ENCODE measurements at regions not wholly inside any gene's neighbourhood (a gene's known extent, or its start where the extent isn't known, plus 50 kb on each side); places are given as distances from the start of the nearest gene placed in this dataset.

- peaks cover 20% of the 10 kb centered on the region for H3K4me1 ChIP-seq (ENCODE audit: control insufficient read depth, extremely low read depth, insufficient read depth, low read length)
- DNase-seq (ENCODE audit: low read depth in 2 of 2): peak; percentile 14 to 28
- no peaks in the 10 kb centered on the region for H4K20me1 ChIP-seq (ENCODE audit: control insufficient read depth, extremely low read depth, insufficient read depth, low read length)
- TF ChIP-seq CTCF (conservative IDR thresholded peaks at IDR 0.05 in 1 of 2, IDR thresholded peaks at IDR 0.05 in 1 of 2; ENCODE audit: low read depth in 1 of 2, low read length in 2 of 2): no peak
- no peak for TF ChIP-seq EZH2 (IDR thresholded peaks at IDR 0.05; ENCODE audit: low read length, missing control alignments)
- no peak overlapping the region for H3K27ac ChIP-seq (ENCODE audit: insufficient read depth, low read length)
- H2AFZ ChIP-seq (ENCODE audit: low read length): no peak overlapping the region
- no peaks in the 10 kb centered on the region for H3K79me2 ChIP-seq (ENCODE audit: control insufficient read depth, insufficient read depth, low read length)
- no peaks in the 10 kb centered on the region for H3K36me3 ChIP-seq (ENCODE audit: control insufficient read depth, insufficient read depth, low read length)
- no peak overlapping the region for H3K9ac ChIP-seq (ENCODE audit: insufficient read depth, low read length)
- H3K4me2 ChIP-seq (ENCODE audit: extremely low read depth, insufficient read depth, low read length): peak overlapping the region; percentile 17
- no peak overlapping the region for H3K4me3 ChIP-seq (replicated peaks in 1 of 4; ENCODE audit: control extremely low read depth in 1 of 4, insufficient read depth in 1 of 4, low read depth in 3 of 4, low read length in 4 of 4)
- H3K27me3 ChIP-seq (ENCODE audit: control insufficient read depth, insufficient read depth, low read length): no peaks in the 10 kb centered on the region
- H3K9me3 ChIP-seq (ENCODE audit: control insufficient read depth, insufficient read depth, low read depth, low read length): no peaks in the 10 kb centered on the region
Observed at GRCh38 chr11:92384802-92385201, 160.2 kb downstream of the FAT3 start.

GRCh38 chr11:92386577-92386976 is 162.0 kb downstream of the FAT3 start:
- H3K4me3 ChIP-seq (replicated peaks in 1 of 4; ENCODE audit: control extremely low read depth in 1 of 4, insufficient read depth in 1 of 4, low read depth in 3 of 4, low read length in 4 of 4): no peak overlapping the region
- TF ChIP-seq EZH2 (IDR thresholded peaks at IDR 0.05; ENCODE audit: low read length, missing control alignments) (no peak), CTCF (conservative IDR thresholded peaks at IDR 0.05 in 1 of 2, IDR thresholded peaks at IDR 0.05 in 1 of 2; ENCODE audit: low read depth in 1 of 2, low read length in 2 of 2) (no peak)

GRCh38 chr11:92387859-92388258 is 163.2 kb downstream of the FAT3 start:
- Histone ChIP-seq H3K36me3 (ENCODE audit: control insufficient read depth, insufficient read depth, low read length) (no peaks in the 10 kb centered on the region), H3K27me3 (ENCODE audit: control insufficient read depth, insufficient read depth, low read length) (no peaks in the 10 kb centered on the region), H3K9me3 (ENCODE audit: control insufficient read depth, insufficient read depth, low read depth, low read length) (no peaks in the 10 kb centered on the region), H3K27ac (ENCODE audit: insufficient read depth, low read length) (no peak overlapping the region), H3K4me1 (ENCODE audit: control insufficient read depth, extremely low read depth, insufficient read depth, low read length) (peaks cover 10% of the 10 kb centered on the region), H3K9ac (ENCODE audit: insufficient read depth, low read length) (no peak overlapping the region), H3K4me2 (ENCODE audit: extremely low read depth, insufficient read depth, low read length) (no peak overlapping the region), H3K4me3 (replicated peaks in 1 of 4; ENCODE audit: control extremely low read depth in 1 of 4, insufficient read depth in 1 of 4, low read depth in 3 of 4, low read length in 4 of 4) (no peak overlapping the region), H4K20me1 (ENCODE audit: control insufficient read depth, extremely low read depth, insufficient read depth, low read length) (no peaks in the 10 kb centered on the region), H2AFZ (ENCODE audit: low read length) (no peak overlapping the region), H3K79me2 (ENCODE audit: control insufficient read depth, insufficient read depth, low read length) (no peaks in the 10 kb centered on the region)
- TF ChIP-seq CTCF (conservative IDR thresholded peaks at IDR 0.05 in 1 of 2, IDR thresholded peaks at IDR 0.05 in 1 of 2; ENCODE audit: low read depth in 1 of 2, low read length in 2 of 2): no peak
- TF ChIP-seq EZH2 (IDR thresholded peaks at IDR 0.05; ENCODE audit: low read length, missing control alignments): no peak
- DNase-seq (ENCODE audit: low read depth in 2 of 2): peak in 1 of 2 donors; percentile 26

More at GRCh38 chr11:92386577-92386976, 162.0 kb downstream of the FAT3 start:
- H3K4me2 ChIP-seq (ENCODE audit: extremely low read depth, insufficient read depth, low read length): no peak overlapping the region
- H3K27ac ChIP-seq (ENCODE audit: insufficient read depth, low read length): no peak overlapping the region
- H3K4me1 ChIP-seq (ENCODE audit: control insufficient read depth, extremely low read depth, insufficient read depth, low read length): peaks cover 10% of the 10 kb centered on the region
- H4K20me1 ChIP-seq (ENCODE audit: control insufficient read depth, extremely low read depth, insufficient read depth, low read length): no peaks in the 10 kb centered on the region
- H2AFZ ChIP-seq (ENCODE audit: low read length): no peak overlapping the region
- no peak overlapping the region for H3K9ac ChIP-seq (ENCODE audit: insufficient read depth, low read length)
- no peaks in the 10 kb centered on the region for H3K79me2 ChIP-seq (ENCODE audit: control insufficient read depth, insufficient read depth, low read length)
- H3K36me3 ChIP-seq (ENCODE audit: control insufficient read depth, insufficient read depth, low read length): no peaks in the 10 kb centered on the region
- no peak for DNase-seq (ENCODE audit: low read depth in 2 of 2)
- no peaks in the 10 kb centered on the region for H3K27me3 ChIP-seq (ENCODE audit: control insufficient read depth, insufficient read depth, low read length)
- H3K9me3 ChIP-seq (ENCODE audit: control insufficient read depth, insufficient read depth, low read depth, low read length): no peaks in the 10 kb centered on the region
